Ishikawa (cell line): ENCODE measurements at regions not wholly inside any gene's neighbourhood (a gene's known extent, or its start where the extent isn't known, plus 50 kb on each side); places are given as distances from the start of the nearest gene placed in this dataset.

ENCODE experiments used
- CEBPB ChIP-seq: IDR thresholded peaks from 2 replicates; pipeline ENCODE4 v1.6.1; 2012
- CREB1 ChIP-seq: IDR thresholded peaks from 2 replicates; pipeline ENCODE4 v1.6.1; 2012; ENCODE audit warnings: low read depth
- EGR1 ChIP-seq: IDR thresholded peaks from 2 replicates; pipeline ENCODE4 v1.6.1; 2012
- EP300 ChIP-seq: IDR thresholded peaks from 2 replicates; pipeline ENCODE4 v1.6.1; 2012; ENCODE audit warnings: borderline replicate concordance
- FOXM1 ChIP-seq: IDR thresholded peaks from 2 replicates; pipeline ENCODE4 v1.6.1; 2012; ENCODE audit warnings: low read depth, borderline replicate concordance
- MAX ChIP-seq: IDR thresholded peaks from 2 replicates; pipeline ENCODE4 v1.6.1; 2012
- NFIC ChIP-seq: IDR thresholded peaks from 2 replicates; pipeline ENCODE4 v1.6.1; 2012
- RAD21 ChIP-seq: IDR thresholded peaks from 2 replicates; pipeline ENCODE4 v1.6.1; 2012; ENCODE audit warnings: low read depth
- REST ChIP-seq: IDR thresholded peaks from 2 replicates; pipeline ENCODE4 v1.6.1; 2012; ENCODE audit warnings: low read depth, mild to moderate bottlenecking
- TAF1 ChIP-seq: IDR thresholded peaks from 2 replicates; pipeline ENCODE4 v1.6.1; 2012; ENCODE audit warnings: low read depth, mild to moderate bottlenecking
- TCF12 ChIP-seq: IDR thresholded peaks from 2 replicates; pipeline ENCODE4 v1.6.1; 2012; ENCODE audit warnings: low read depth
- TEAD4 ChIP-seq: IDR thresholded peaks from 2 replicates; pipeline ENCODE4 v1.6.1; 2012
- USF1 ChIP-seq: IDR thresholded peaks from 2 replicates; pipeline ENCODE4 v1.6.1; 2012
- YY1 ChIP-seq: IDR thresholded peaks from 2 replicates; pipeline ENCODE4 v1.6.1; 2012; ENCODE audit warnings: low read depth
- ZBTB7A ChIP-seq: IDR thresholded peaks from 2 replicates; pipeline ENCODE4 v1.6.1; 2012; ENCODE audit warnings: low read depth

GRCh38 chr9:104276709-104277245, 182.7 kb downstream of the SMC2 start:
- no peak for TF ChIP-seq CEBPB
- TF ChIP-seq CREB1: no peak
- TF ChIP-seq EP300: no peak
- no peak for TF ChIP-seq TAF1
- TF ChIP-seq EGR1: no peak
- TF ChIP-seq NFIC: no peak
- no peak for TF ChIP-seq USF1
- TF ChIP-seq TEAD4: no peak
- no peak for TF ChIP-seq RAD21

- no peak for TF ChIP-seq EP300
- TF ChIP-seq TEAD4: no peak
- TF ChIP-seq CREB1: no peak
- TF ChIP-seq ZBTB7A: no peak
- TF ChIP-seq TAF1: no peak
- no peak for TF ChIP-seq USF1
- no peak for TF ChIP-seq EGR1
- TF ChIP-seq FOXM1: no peak
- no peak for TF ChIP-seq YY1
- TF ChIP-seq REST: no peak
- TF ChIP-seq CEBPB: no peak
- no peak for TF ChIP-seq TCF12
- TF ChIP-seq RAD21: no peak
- TF ChIP-seq MAX: no peak
- no peak for TF ChIP-seq NFIC
Observed at GRCh38 chr9:104278929-104279496, 184.9 kb downstream of the SMC2 start.

GRCh38 chr9:104279535-104280177, 185.5 kb downstream of the SMC2 start:
- TF ChIP-seq EGR1: no peak
- TF ChIP-seq NFIC: peak; percentile 53

GRCh38 chr9:104280178-104280560, 186.1 kb downstream of the SMC2 start:
- TF ChIP-seq USF1: no peak
- no peak for TF ChIP-seq FOXM1
- no peak for TF ChIP-seq NFIC
- TF ChIP-seq EGR1: no peak
- TF ChIP-seq YY1: no peak
- TF ChIP-seq CREB1: no peak
- no peak for TF ChIP-seq MAX
- no peak for TF ChIP-seq TCF12
- TF ChIP-seq ZBTB7A: no peak
- no peak for TF ChIP-seq TEAD4
- TF ChIP-seq EP300: no peak

GRCh38 chr9:104280711-104281110, 186.6 kb downstream of the SMC2 start:
- TF ChIP-seq TCF12 (no peak), YY1 (no peak), RAD21 (no peak), USF1 (no peak), CEBPB (no peak), MAX (no peak), EP300 (no peak), REST (no peak), CREB1 (no peak), NFIC (no peak)
